ENCODE measurements at regions not wholly inside any gene's neighbourhood (a gene's known extent, or its start where the extent isn't known, plus 50 kb on each side); places are given as distances from the start of the nearest gene placed in this dataset.
"Not testable (repeated sequence)": the region's sequence is repeated elsewhere in the genome, so short reads cannot be mapped to it uniquely, and the experiment has no call there.

GRCh38 chr12:84058136-84058535 is 854.5 kb downstream of the SLC6A15 start:
- no peak for DNase-seq (ENCODE audit: low read depth in 2 of 2)

- DNase-seq (ENCODE audit: low read depth in 2 of 2), result no peak
Measured at GRCh38 chr12:84054811-84055210, 857.8 kb downstream of the SLC6A15 start.

GRCh38 chr12:84047881-84048280 is 864.7 kb downstream of the SLC6A15 start:
- DNase-seq (ENCODE audit: low read depth in 2 of 2), result no peak

GRCh38 chr12:84046859-84047258 is 865.7 kb downstream of the SLC6A15 start:
- DNase-seq (ENCODE audit: low read depth in 2 of 2), result no peak

GRCh38 chr12:84043355-84043754 is 869.2 kb downstream of the SLC6A15 start:
- no peak for DNase-seq (ENCODE audit: low read depth in 2 of 2)

GRCh38 chr12:84038242-84038641 is 874.4 kb downstream of the SLC6A15 start:
- no peak for DNase-seq (ENCODE audit: low read depth in 2 of 2)

- DNase-seq (ENCODE audit: low read depth in 2 of 2), result no peak
Measured at GRCh38 chr12:84036912-84037311, 875.7 kb downstream of the SLC6A15 start.

GRCh38 chr12:84035766-84036165 is 876.8 kb downstream of the SLC6A15 start:
- DNase-seq (ENCODE audit: low read depth in 2 of 2), result no peak

- DNase-seq (ENCODE audit: low read depth in 2 of 2), result no peak
Measured at GRCh38 chr12:84034871-84035270, 877.7 kb downstream of the SLC6A15 start.

GRCh38 chr12:84033162-84033561 is 879.4 kb downstream of the SLC6A15 start:
- no peak for DNase-seq (ENCODE audit: low read depth in 2 of 2)

GRCh38 chr12:84018556-84019179 is 893.9 kb downstream of the SLC6A15 start:
- DNase-seq (ENCODE audit: low read depth in 2 of 2), result not testable (repeated sequence)

GRCh38 chr12:84016956-84017355 is 895.6 kb downstream of the SLC6A15 start:
- no peak for DNase-seq (ENCODE audit: low read depth in 2 of 2)

GRCh38 chr12:83997423-83997822 is 915.2 kb downstream of the SLC6A15 start:
- no peak for DNase-seq (ENCODE audit: low read depth in 2 of 2)

- no peak for DNase-seq (ENCODE audit: low read depth in 2 of 2)
Measured at GRCh38 chr12:83996671-83997070, 915.9 kb downstream of the SLC6A15 start.

- DNase-seq (ENCODE audit: low read depth in 2 of 2), result no peak
Measured at GRCh38 chr12:83985084-83985483, 927.5 kb downstream of the SLC6A15 start.

GRCh38 chr12:83980398-83980797 is 932.2 kb downstream of the SLC6A15 start:
- no peak for DNase-seq (ENCODE audit: low read depth in 2 of 2)

GRCh38 chr12:83979785-83980184 is 932.8 kb downstream of the SLC6A15 start:
- no peak for DNase-seq (ENCODE audit: low read depth in 2 of 2)

GRCh38 chr12:83971781-83972180 is 940.8 kb downstream of the SLC6A15 start:
- DNase-seq (ENCODE audit: low read depth in 2 of 2), result no peak

GRCh38 chr12:83960767-83961166 is 951.8 kb downstream of the SLC6A15 start:
- DNase-seq (ENCODE audit: low read depth in 2 of 2), result no peak

GRCh38 chr12:83958997-83959396 is 953.6 kb downstream of the SLC6A15 start:
- no peak for DNase-seq (ENCODE audit: low read depth in 2 of 2)

GRCh38 chr12:83954956-83955601 is 957.5 kb downstream of the SLC6A15 start:
- no peak for DNase-seq (ENCODE audit: low read depth in 2 of 2)

- DNase-seq (ENCODE audit: low read depth in 2 of 2), result no peak
Measured at GRCh38 chr12:83954071-83954789, 958.4 kb downstream of the SLC6A15 start.

GRCh38 chr12:83945871-83946270 is 966.7 kb downstream of the SLC6A15 start:
- DNase-seq (ENCODE audit: low read depth in 2 of 2), result no peak

Measured in stimulated activated CD8-positive, alpha-beta memory T cell treated with anti-CD3 and anti-CD28 coated beads, Interleukin-2, amount 100 ng/mL, for 1 hour (primary cell).